Esophagus mucosa (tissue), 1 donor: ENCODE measurements at regions not wholly inside any gene's neighbourhood (a gene's known extent, or its start where the extent isn't known, plus 50 kb on each side); places are given as distances from the start of the nearest gene placed in this dataset.

Experiments
- ATAC-seq: fragments of 200-7000 bp; cut with Tn5 transposase; one replicate; pipeline ENCODE4 v1.9.1; 2020
- donor health status: DM: yes; HTN: yes; CAD: no.

- ATAC-seq = no peak
These were observed 184.7 kb downstream of the PLPP4 start for GRCh38 chr10:120641695-120642094.

- no peak for ATAC-seq
These were observed 186.3 kb downstream of the PLPP4 start for GRCh38 chr10:120643351-120643750.

- no peak for ATAC-seq
These were observed 187.8 kb downstream of the PLPP4 start for GRCh38 chr10:120644556-120645410.

- no peak for ATAC-seq
These were observed 189.2 kb downstream of the PLPP4 start for GRCh38 chr10:120646159-120646732.

DNA sequence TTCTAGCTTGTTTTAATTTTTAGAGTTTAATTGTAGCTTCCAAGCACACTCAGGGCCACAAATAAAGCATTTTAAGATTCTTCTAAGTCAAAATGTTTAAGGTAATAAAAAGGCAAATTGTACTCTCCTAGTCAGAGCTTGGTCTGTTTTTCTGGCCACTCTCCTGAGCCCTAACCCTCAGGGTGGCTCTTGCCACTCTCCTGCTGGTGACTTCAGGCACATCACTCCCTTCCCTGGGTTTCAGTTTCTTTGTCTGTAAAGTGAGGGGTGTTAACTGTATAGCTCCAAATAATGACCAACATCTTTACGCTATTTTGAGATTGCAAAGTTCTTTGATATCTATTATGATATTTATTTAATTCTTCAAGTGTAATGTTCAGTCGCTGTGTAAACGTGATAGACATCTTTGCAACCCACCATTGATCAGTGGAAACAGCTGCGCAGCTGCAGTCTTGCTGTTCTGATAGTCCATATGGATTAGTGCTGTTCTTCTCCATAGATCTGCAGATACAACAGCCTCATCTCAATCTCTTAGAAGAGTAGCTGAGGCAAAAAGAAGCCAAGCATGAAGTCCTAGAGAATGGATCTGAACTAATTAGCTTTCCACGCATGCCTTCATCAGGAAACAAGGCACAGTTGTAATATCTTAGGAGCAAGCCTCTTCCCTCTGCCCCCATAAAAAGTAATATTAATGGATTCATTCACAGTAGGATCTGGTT, 189.9 kb downstream of the PLPP4 start:
- no peak for ATAC-seq

DNA sequence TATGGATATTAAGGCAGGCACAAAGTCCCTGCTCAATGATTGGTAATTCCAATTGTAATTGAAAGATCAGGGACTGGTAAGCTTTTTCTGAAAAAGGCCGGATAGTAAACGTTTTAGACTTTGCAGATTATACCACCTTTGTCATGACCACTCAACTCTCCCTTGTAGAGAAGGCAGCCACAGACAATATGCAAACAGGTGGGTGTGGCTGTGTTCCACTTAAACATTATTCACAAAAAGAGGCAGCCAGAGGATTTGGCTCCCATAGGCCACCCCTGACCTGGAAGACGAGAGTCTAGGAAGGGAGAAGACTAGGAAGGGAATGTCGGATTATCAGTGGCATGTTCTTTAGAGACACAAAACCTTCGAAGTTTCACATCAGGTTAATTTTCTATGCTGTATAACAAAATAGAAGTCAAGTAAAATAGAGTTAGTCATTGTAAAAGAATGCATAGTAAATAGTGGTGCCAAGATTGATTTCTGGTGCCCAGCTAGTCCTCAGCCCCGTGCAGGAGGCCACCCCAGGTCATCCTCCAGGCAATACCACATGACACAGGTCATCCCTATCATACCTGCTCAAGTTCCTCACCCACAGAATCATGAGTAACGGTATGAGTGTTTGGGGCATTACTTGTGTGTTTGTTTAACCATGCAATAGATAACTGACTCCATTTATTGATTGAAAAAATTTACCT, 193.8 kb downstream of the PLPP4 start:
- ATAC-seq = no peak

DNA sequence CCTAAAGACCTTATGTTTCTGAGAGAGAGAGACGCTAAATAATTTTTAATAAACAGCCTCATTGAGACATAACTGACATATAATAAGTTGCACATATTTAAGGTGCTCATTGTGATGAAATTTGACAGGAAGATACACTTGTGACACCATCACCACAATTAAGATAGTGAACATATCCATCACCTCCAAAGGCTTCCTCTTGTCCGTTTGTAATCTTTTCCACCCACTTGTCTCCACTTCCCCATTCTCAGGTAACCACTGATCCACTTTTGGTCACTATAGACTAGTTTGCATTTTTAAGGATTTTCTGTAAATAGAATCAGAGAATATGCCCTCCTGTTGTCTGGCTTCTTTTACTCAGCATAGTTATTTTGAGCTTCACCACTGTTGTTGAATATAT, 195.1 kb upstream of the WDR11 start:
- no peak for ATAC-seq

DNA sequence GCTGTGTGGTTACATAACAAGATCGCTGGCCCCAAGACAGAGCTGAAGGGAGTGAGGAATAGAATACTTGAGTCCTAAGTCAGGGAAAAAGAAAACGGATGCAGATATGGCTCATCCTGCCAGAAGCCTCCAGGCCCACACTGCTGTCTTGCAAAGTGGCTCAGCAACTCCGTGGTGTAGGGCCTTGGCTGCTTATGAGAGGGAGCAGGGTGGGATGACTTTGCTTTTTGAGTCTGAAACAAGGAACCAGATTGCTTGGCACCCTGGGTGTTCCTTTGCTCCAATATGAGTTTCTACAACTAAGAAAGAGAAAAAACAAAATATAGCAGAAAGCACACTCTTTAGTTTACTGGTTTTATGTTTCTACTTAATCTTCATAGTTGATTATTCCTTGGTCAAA, 193.8 kb upstream of the WDR11 start:
- no peak for ATAC-seq

- ATAC-seq = no peak
These were observed 191.9 kb upstream of the WDR11 start for GRCh38 chr10:120658943-120659885.

DNA sequence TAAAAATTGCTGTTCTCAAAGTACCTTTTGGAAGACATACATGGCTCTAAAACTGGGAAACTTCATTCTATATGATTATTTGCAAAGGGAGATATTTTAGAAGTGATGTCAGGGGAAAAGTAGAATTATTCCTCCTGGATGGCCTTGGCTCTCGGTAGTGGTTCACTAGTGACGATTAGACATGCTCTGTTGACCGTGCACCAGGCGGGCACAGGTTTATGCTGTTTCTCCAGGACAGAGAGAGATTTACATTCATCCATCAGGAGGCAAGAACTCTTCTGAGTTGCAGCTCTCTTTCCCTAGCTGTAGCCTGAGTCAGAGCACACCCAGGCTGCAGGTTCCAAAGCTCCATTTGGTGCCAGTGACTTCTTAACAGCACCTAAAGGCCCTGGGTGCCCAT, 184.9 kb upstream of the WDR11 start:
- no peak for ATAC-seq

DNA sequence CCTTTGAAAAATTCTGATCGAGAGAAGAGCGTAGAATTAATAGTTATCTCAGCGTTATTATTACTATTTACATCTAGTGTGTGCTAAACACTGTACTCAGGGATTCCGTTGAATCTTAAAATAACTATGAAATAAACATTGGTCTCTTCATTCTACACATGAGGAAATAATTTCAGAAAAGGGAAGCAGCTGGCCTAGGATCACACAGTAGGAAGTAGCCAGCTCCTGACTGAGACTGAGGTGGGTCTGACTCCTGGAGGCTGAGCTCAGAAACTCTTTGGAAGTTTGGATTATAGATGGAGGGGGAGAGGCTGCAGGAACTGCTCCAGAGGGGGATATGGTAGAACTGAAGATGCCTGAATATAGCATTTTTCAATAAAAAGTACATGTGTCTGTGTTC, 183.9 kb upstream of the WDR11 start:
- ATAC-seq = no peak

DNA sequence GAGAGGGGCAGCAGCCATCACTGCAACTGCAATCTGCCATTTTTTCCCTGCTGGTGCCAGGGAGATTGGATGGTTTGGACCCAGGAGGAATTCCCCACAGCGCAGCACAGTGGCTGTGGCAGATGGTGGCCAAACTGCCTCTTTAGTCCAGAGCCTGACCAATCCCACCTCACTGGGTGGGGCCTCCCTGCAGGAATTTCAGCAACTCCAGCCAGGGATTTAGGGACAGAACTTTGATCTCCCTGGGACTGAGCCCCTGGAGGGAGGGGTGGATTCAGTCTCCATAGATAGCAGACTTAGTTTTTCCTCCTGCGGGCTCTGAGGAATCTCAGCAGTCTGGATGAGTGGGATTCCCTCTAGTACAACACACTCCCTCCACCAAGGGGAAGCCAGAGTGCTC, 179.7 kb upstream of the WDR11 start:
- no peak for ATAC-seq

DNA sequence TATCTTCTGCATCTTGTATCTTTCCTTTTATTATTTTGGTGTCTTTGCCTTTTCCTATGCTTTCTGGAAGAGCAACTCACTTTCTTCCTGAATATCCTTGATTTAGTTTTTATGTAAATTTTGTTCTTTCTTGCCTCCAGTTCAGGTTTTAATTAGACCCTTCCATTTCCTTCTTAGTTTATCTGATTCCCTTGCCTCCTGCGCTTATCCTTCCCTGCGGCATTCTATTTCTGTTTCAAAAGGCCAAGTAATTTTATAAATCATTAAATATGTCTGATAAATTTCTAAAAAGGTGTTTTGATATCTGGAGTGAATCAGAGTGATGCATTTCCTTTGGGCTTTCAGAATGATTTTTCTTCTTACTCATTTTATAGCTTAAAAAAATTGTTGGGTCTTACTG, 167.7 kb upstream of the WDR11 start:
- no peak for ATAC-seq

- no peak for ATAC-seq
These were observed 166.9 kb upstream of the WDR11 start for GRCh38 chr10:120684226-120684625.

DNA sequence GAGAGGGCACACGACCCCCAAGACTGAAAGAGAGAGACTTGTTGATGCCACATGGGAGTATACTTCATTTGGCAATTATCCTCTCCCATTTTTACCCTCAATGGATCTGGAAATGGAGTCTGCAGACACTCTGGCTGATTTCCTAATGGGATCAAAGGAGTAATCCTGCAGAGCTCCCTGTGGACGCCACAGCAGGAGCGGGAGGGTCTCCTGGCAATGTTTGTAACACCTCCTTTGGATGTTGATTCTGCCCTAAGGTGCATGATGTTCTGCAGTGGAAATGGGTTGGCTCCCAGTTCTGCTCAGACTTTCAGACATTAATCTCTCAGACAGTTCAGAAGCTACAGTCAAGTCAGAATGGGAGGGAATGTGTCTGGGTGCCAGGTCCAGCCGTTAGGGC, 166.0 kb upstream of the WDR11 start:
- no peak for ATAC-seq

- ATAC-seq = no peak
These were observed 162.2 kb upstream of the WDR11 start for GRCh38 chr10:120688928-120689327.

- no peak for ATAC-seq
These were observed 161.2 kb upstream of the WDR11 start for GRCh38 chr10:120689777-120690529.

DNA sequence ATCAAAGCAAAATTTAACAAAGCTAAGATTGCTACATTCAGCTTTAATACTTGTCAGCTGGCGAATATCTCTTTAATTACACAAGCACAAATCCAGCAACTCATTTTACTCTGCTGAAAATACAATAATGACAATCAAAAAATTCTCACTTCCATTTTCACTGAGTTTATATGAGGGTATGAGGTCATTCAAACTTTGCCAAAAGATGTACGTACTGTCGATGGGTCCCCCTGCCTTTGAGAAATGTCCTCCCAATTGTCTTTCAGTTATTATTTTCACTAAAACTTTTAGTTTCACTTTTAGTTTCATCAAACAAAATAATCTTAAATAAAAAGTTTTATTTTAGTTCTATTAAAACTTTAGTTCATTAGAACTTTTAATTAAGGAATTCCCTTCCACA, 159.5 kb upstream of the WDR11 start:
- no peak for ATAC-seq

DNA sequence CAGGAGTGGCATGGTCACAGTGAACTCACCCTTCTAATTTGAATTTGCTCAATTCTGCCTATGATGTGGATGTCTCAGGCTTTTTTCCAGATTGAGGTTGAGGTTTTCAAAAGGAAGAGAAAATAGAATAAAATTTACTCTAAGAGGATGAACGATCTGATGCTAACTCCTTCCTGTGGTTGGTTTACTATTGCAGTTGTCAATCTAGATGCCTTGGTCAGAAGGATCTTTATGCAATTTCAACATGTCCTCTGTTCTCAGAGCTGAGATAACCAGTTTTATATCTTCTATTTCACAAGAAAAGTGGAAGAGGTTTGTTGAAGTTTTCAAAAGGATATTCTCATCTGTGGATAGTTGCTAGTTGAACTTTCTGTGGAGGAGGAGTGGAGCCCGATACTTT, 150.7 kb upstream of the WDR11 start:
- no peak for ATAC-seq

GRCh38 chr10:120701381-120701780, 149.8 kb upstream of the WDR11 start:
- no peak for ATAC-seq

DNA sequence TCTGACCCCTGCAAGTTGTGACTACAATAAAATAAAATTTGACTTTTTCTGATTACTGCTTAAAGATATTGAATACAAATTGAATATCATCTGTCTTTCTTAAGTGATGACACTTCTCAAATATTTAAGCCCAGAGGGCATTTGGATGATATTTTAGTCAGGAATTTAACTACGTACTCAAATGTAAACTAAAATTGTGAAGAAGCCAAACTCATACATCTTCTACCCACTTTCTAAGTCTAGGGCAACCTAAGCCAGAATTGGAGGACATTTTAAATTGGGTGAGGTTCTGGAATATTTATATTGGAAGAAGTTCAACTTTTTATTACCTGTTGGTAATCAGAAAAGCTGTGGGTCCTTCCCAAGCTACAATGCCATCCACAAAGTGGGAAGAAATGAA, 149.1 kb upstream of the WDR11 start:
- no peak for ATAC-seq
